HUES6 (cell line): ENCODE measurements at regions not wholly inside any gene's neighbourhood (a gene's known extent, or its start where the extent isn't known, plus 50 kb on each side); places are given as distances from the start of the nearest gene placed in this dataset.

Source experiments
- H3K27ac ChIP-seq: 2 replicates; pipeline ENCODE4 v1.7.0; 2013; ENCODE audit warnings: low read depth, mild to moderate bottlenecking, low read length, inconsistent platforms
- H3K27me3 ChIP-seq: 2 replicates; pipeline ENCODE4 v1.6.1; 2013; ENCODE audit warnings: low read length; ENCODE audit not compliant: control insufficient read depth, insufficient read depth
- H3K36me3 ChIP-seq: 2 replicates; pipeline ENCODE4 v1.6.1; 2013; ENCODE audit warnings: low read length; ENCODE audit not compliant: control insufficient read depth, insufficient read depth
- H3K4me1 ChIP-seq: 2 replicates; pipeline ENCODE4 v1.6.1; 2013; ENCODE audit warnings: low read length; ENCODE audit not compliant: control insufficient read depth, insufficient read depth
- H3K4me3 ChIP-seq: 2 replicates; pipeline ENCODE4 v1.5.1; 2013; ENCODE audit warnings: low read depth, low read length
- H3K9ac ChIP-seq: one replicate; pipeline ENCODE4 v1.6.1; 2013; ENCODE audit warnings: mild to moderate bottlenecking, low read length
- H3K9me3 ChIP-seq: 2 replicates; pipeline ENCODE4 v1.6.1; 2013; ENCODE audit warnings: low read depth, low read length; ENCODE audit not compliant: control insufficient read depth, insufficient read depth

DNA sequence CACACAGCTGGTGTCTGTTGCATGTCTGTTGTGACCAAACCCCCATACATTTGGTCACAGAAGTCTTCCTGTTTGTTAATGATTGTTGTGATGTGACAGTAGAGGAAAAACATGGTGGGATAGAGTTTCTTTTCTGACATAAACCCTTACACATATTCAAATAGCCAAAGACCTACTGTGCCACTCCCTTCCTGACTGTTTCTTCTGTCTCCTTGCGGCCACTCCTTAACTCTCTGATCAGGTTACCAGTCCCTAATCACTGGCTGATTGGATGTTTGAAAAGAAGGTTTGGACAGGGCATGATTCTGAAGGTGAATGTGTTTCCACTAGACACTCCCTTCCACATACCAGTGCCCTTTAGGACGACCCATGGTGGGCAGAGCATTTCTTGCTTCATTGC lies 101.2 kb downstream of the SCP2D1 start:
- Histone ChIP-seq H3K27me3 (no peaks in the 10 kb centered on the region), H3K4me3 (no peak overlapping the region), H3K9me3 (no peaks in the 10 kb centered on the region), H3K9ac (no peak overlapping the region), H3K36me3 (no peaks in the 10 kb centered on the region), H3K4me1 (peaks cover 8% of the 10 kb centered on the region; the same call in 1 of the 2 replicates), H3K27ac (no peak overlapping the region)

- no peaks in the 10 kb centered on the region for H3K9me3 ChIP-seq
- H3K4me1 ChIP-seq = no peaks in the 10 kb centered on the region; the same call in 1 of the 2 replicates
- H3K27ac ChIP-seq = no peak overlapping the region
- no peaks in the 10 kb centered on the region for H3K36me3 ChIP-seq
- no peaks in the 10 kb centered on the region for H3K27me3 ChIP-seq
- no peak overlapping the region for H3K4me3 ChIP-seq
- no peak overlapping the region for H3K9ac ChIP-seq
These were observed 103.5 kb downstream of the SCP2D1 start for GRCh38 chr20:18916886-18917750.

GRCh38 chr20:18919996-18920395 lies 106.4 kb downstream of the SCP2D1 start:
- H3K27me3 ChIP-seq = no peaks in the 10 kb centered on the region
- H3K9ac ChIP-seq = no peak overlapping the region
- no peak overlapping the region for H3K27ac ChIP-seq
- no peak overlapping the region for H3K4me3 ChIP-seq
- no peaks in the 10 kb centered on the region; the same call in 1 of the 2 replicates for H3K4me1 ChIP-seq
- no peaks in the 10 kb centered on the region for H3K36me3 ChIP-seq
- H3K9me3 ChIP-seq = no peaks in the 10 kb centered on the region

GRCh38 chr20:18921291-18921690 lies 107.7 kb downstream of the SCP2D1 start:
- Histone ChIP-seq H3K4me1 (no peaks in the 10 kb centered on the region; the same call in 1 of the 2 replicates), H3K9me3 (no peaks in the 10 kb centered on the region), H3K27ac (no peak overlapping the region), H3K4me3 (no peak overlapping the region), H3K27me3 (no peaks in the 10 kb centered on the region), H3K9ac (no peak overlapping the region), H3K36me3 (no peaks in the 10 kb centered on the region)

GRCh38 chr20:18922251-18922650 lies 108.7 kb downstream of the SCP2D1 start:
- Histone ChIP-seq H3K4me3 (no peak overlapping the region), H3K27me3 (no peaks in the 10 kb centered on the region)

GRCh38 chr20:18922898-18923297 lies 109.3 kb downstream of the SCP2D1 start:
- H3K4me3 ChIP-seq = no peak overlapping the region
- no peak overlapping the region for H3K27ac ChIP-seq
- no peaks in the 10 kb centered on the region for H3K9me3 ChIP-seq
- H3K27me3 ChIP-seq = no peaks in the 10 kb centered on the region
- H3K36me3 ChIP-seq = no peaks in the 10 kb centered on the region
- H3K4me1 ChIP-seq = no peaks in the 10 kb centered on the region; the same call in 1 of the 2 replicates
- no peak overlapping the region for H3K9ac ChIP-seq

More at GRCh38 chr20:18922251-18922650, 108.7 kb downstream of the SCP2D1 start:
- Histone ChIP-seq H3K9ac (no peak overlapping the region), H3K4me1 (no peaks in the 10 kb centered on the region; the same call in 1 of the 2 replicates), H3K9me3 (no peaks in the 10 kb centered on the region), H3K27ac (no peak overlapping the region), H3K36me3 (no peaks in the 10 kb centered on the region)

DNA sequence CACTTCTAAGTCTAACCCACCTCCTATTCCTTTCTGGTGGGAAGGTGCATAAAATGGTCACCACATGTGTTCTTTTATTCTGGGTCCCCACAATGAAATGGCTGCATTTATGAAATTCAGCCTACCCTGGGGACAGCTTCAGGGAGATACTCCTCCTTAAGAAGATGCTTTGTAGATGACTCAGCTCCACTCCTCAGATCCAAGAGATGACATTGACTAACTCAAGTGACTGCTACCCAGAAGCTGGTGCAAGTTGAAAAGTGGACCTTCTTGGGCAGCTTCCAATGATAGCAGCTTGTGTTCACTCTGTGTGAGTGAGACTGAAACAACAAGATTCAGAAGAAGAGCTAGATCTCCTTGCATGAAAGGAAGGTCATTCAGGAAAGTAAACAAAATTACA lies 113.4 kb downstream of the SCP2D1 start:
- Histone ChIP-seq H3K4me3 (no peak overlapping the region), H3K27me3 (no peaks in the 10 kb centered on the region), H3K9me3 (no peaks in the 10 kb centered on the region), H3K9ac (no peak overlapping the region), H3K27ac (no peak overlapping the region), H3K36me3 (no peaks in the 10 kb centered on the region), H3K4me1 (no peaks in the 10 kb centered on the region)

DNA sequence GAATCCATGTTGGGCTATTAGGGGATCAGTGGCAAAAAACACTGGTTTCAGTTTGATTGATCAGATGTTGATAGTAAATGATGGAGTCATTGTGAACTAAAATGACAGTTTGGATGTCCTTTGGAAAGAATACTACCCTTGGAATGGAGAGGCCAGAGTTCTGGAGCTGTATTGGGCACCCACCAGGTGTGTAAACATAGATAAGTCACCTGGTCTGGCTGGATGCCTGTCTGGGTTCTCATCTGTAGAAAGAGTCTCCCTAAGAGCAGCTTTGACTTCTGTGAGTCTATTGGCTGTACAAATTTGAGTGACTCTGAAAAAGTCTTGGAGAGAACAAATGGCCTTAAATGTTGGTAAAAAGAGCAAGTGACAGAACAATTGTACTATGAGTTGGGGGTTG lies 115.0 kb downstream of the SCP2D1 start:
- Histone ChIP-seq H3K36me3 (no peaks in the 10 kb centered on the region), H3K9ac (no peak overlapping the region), H3K4me3 (no peak overlapping the region), H3K9me3 (no peaks in the 10 kb centered on the region), H3K27ac (no peak overlapping the region), H3K27me3 (no peaks in the 10 kb centered on the region), H3K4me1 (no peaks in the 10 kb centered on the region)

GRCh38 chr20:18929800-18930199 lies 116.2 kb downstream of the SCP2D1 start:
- Histone ChIP-seq H3K9ac (no peak overlapping the region), H3K9me3 (no peaks in the 10 kb centered on the region), H3K4me3 (no peak overlapping the region), H3K27ac (no peak overlapping the region), H3K4me1 (no peaks in the 10 kb centered on the region), H3K27me3 (no peaks in the 10 kb centered on the region), H3K36me3 (no peaks in the 10 kb centered on the region)

DNA sequence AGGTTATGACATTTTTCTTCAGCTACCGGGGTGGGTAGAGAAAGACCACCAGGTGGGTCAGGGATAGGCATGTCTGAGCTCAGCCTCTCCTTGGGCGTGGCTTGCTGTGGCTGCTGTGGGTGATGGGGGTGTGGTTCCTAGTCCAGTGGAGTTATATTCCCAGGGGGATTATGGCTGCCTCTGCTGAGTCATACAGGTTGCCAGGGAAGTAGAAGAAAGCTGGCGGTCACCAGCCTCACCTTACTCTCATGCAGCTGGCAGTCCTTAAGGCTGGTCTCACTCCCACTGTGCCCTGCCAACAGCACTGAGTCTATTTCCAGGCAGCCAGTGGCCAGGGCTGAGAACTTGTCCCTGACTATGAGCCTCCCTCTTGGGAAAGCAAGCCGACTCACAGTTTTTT lies 130.0 kb downstream of the SCP2D1 start:
- Histone ChIP-seq H3K4me1 (no peaks in the 10 kb centered on the region), H3K36me3 (no peaks in the 10 kb centered on the region), H3K9ac (no peak overlapping the region), H3K9me3 (no peaks in the 10 kb centered on the region), H3K4me3 (no peak overlapping the region), H3K27me3 (no peaks in the 10 kb centered on the region), H3K27ac (no peak overlapping the region)

- Histone ChIP-seq H3K4me3 (no peak overlapping the region), H3K9ac (no peak overlapping the region), H3K27ac (no peak overlapping the region), H3K4me1 (peaks cover 8% of the 10 kb centered on the region; the same call in 1 of the 2 replicates), H3K36me3 (no peaks in the 10 kb centered on the region), H3K27me3 (no peaks in the 10 kb centered on the region), H3K9me3 (no peaks in the 10 kb centered on the region)
These were observed 143.3 kb downstream of the SCP2D1 start for GRCh38 chr20:18956890-18957289.
